GM18502 (cell line): ENCODE measurements at regions not wholly inside any gene's neighbourhood (a gene's known extent, or its start where the extent isn't known, plus 50 kb on each side); places are given as distances from the start of the nearest gene placed in this dataset.

Source experiments
- ATAC-seq: cut with Tn5 transposase; IDR thresholded peaks from one replicate; pipeline ENCODE4 v1.9.1; 2021; ENCODE audit warnings: mild to moderate bottlenecking; ENCODE audit not compliant: unreplicated experiment, poor library complexity

DNA sequence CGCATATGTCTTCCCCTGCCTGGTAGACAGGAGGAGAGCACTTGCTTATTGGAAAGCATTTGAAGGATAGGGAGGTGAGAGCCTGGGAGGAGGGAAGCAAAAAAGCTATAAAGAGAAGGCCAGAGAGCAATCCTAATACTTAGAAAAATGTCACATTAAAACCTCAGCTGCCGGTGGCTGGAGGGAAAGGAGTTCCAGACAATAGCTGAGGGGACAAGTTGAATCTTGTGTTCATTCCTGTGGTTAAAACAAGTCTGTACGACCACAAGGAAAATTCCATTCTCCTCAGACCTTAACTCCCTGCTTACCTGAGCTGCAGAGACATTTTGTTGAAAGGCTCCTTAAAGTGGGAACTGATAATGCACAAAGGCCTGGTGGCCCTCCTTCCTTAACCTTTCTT lies 218.8 kb upstream of the CAMK1G start:
- no peak for ATAC-seq

DNA sequence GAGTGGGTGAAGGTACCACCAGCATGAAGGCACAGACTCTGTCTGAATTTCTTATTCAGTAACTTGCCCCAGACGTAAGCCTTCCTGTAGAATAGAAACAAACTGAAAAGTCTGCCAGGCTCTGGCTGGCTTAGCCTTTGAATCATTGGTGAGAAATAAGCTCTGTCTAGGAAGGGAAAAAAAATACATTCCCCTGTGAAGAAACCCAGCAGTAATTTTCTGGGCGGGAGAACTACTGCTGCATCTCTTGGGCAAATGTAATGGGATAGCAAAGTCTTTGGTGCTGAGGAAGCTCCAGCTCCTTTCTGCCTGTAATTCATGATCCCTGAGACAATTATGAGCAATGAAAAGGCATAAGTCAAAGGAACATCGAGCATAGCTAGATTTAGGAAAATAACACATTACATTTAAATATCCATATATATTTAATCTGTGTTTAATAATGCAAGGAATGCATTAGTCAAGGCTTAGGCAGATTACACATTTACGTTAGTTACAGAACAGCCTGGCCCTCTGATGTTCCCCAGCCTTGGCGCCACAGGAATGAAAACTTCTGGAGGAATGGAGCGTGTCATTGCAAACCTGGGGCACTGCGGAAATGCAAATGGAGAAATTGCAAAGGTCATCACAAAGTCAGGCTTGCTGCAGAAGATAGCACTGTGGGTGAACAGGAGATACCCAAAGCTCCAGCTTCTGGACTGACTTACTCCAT lies 216.3 kb upstream of the CAMK1G start:
- ATAC-seq: no peak

DNA sequence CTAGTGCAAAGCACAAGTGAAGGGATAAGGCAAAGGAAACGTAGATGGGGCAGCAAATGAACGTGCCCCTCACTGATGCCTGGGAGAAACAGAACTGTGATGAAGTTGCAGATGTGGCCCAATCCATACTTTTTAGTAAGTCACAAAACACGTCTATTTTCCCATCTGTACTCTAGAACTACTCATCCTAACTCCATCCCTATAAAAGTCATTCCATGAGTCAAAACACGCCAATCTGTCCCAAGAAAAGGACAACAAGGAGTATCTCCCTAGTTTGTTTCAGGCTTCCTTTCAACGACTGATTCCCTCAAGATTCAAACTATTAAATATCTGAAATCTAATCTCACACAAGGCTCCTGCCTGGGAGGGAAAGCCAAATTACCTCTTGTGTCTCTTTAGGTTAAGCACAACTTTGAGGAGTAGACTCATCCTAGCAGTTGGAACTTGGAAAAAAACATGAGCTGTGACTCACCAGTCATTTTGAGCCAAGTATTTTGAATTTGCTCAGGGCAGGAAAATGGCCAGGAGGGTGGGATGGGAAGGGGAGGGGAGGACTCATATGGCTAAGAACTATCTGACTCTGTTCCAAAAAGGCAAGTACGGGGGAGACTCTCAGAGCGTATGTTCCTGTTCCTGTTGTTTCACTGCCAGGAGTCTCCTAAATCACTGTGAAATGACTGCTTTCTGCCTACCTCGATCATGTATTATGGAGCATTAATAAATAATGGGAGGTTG lies 214.5 kb upstream of the CAMK1G start:
- no peak for ATAC-seq

DNA sequence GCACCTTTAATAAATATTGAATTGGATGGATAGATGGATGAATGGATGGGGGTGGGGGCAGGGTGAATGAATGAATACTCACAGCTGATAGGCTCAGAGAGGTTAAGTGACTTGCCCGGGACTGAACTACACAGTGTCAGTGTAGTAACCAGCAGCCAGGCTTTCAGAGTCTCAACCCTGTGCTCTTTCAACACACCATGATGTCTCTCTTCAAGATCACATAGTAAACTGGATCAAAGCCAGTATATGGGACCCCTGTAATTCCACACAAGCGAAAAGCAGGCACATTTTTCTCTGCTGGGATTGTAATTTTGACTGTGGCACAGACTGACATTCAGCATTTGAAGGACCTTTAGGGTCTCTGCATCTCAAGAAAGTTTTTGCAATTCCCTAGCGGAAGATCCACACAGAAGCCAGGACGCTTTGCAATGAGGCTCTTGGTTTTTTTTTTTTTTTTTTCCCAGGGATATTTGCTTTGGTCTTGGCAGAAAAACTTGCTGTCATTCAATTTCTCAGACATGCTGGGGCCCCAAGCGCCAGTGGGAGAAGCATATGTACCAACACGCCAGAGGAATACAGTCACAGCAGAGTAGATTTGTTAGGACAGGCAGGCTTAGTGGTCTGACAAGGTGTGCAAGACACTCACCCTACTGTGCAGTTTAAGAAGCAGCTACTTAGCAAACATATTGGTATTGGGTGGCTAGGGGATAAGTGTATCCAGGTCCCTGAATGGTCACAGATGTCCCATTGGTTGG lies 213.1 kb upstream of the CAMK1G start:
- no peak for ATAC-seq

DNA sequence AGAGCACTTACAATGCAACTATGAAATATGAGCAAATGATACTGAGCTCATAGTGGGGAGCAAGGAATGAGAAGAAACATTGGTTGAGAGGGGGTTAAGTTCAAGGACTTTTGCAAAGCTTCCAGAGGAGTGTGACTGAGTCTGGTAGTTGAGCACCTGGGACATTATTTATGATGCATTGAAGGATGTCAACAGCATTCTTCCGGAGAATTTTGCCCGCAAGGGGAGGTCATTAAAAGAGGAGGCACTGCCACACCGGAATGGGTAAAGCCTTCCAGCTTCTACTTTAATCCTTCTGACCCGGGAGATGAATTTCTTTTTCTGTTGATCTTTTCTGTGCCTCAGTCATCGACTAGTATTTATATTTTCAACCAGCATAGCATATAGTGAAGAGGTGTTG lies 208.4 kb upstream of the CAMK1G start:
- ATAC-seq: no peak

DNA sequence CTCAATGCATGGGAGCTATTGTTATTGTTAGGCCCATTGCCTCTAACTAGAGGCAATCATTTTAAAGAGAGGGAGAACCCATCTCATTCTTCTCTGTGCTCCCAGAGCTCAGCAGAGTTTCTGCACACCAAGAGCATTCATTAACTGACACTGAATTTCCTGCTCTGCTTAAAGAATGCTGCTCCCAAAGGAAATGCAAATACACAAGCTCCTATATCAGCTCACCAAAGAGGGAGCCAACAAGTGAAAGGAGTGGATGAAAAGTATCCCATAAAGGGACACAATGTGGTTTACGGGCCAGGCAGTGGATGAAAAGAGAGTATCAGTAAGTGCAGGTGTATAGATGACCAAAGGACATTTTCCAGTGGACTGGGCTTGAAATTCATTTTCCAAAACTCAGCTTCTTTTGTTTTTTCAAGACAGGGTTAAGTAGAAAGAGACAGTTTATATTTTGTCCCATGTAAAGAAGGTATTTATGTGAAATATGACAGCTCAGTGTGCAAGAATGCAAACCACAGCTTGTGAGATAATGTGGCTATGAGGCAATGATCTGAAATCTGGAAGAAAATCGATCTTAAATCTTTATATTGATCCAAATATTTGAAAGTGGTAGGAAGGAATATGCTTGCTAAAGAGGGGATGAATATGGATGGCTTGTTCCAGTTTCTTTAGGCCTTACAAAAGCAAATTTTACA lies 207.7 kb upstream of the CAMK1G start:
- ATAC-seq: no peak

DNA sequence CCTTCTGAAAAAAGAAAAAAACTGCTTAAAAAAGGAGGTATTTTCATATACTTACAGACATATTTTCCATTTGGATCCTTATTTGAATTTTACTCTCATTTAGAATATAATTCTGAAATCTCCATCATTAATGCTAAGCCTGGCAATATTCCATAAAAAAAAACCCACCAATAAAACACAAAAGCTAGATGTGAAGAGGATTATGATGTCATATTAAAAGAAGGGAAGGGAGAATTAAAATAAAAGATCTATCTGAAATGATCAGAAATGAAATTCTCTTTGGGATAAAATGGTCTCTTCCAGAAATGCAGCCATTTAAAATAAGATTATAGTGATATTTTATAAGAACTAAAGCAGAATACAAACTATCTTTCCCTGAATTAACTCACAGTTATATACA lies 206.7 kb upstream of the CAMK1G start:
- ATAC-seq: no peak

DNA sequence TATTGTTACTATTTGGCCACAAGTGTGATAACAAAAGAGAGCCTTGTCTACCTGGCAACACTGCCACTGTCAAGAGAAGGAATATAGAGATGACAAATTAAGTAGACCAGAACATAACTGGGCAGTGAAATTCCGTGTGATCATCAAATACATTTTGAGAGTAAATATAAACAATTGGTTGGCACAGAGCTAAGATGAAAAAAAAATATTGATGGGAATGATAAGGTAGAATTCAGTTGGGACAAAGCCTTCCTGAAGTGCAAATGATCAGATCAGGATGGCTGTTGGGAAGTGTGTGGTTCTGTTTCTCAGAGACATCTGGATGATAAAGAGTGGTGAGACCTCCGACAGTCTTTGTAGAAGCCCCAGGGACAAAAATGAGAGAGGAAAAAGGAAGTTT lies 205.5 kb upstream of the CAMK1G start:
- no peak for ATAC-seq

DNA sequence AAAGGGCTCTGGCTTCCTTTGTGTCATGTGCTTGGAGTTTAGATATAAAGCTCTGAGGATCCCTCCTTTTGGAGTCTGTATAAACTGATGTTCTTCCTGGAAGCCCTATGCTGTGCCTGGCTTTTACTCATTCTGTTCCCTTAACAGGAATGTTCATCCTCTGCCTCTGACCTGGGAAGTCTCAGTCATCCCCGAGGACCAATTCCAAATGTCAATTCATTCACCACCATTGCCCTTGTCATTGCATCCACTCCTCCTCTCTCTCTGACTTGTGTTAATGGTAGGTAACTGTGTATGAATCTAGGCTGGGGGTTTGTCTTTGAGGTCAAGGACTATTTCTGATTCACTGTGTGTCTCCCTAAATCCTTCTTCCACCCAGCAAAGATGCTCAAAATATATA lies 204.2 kb upstream of the CAMK1G start:
- no peak for ATAC-seq

DNA sequence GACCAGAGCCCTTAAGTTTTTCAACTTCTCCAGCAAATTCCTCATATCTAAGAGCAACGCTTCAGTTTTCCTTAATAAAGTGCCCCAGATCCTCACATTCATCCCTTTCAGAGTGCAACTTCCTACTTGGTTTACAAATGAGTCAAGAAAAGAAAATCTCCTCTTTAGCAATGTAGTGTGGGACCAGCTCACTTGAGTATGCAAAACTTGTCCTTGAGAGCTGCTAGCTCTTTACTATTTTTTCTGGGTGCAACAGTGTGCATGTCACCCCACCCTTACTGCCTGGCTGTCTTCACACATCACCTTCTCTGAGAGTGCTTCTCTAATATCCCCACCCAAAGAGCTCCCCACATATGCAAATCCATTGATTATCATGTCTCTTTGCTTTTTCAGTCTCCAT lies 203.1 kb upstream of the CAMK1G start:
- ATAC-seq: no peak

DNA sequence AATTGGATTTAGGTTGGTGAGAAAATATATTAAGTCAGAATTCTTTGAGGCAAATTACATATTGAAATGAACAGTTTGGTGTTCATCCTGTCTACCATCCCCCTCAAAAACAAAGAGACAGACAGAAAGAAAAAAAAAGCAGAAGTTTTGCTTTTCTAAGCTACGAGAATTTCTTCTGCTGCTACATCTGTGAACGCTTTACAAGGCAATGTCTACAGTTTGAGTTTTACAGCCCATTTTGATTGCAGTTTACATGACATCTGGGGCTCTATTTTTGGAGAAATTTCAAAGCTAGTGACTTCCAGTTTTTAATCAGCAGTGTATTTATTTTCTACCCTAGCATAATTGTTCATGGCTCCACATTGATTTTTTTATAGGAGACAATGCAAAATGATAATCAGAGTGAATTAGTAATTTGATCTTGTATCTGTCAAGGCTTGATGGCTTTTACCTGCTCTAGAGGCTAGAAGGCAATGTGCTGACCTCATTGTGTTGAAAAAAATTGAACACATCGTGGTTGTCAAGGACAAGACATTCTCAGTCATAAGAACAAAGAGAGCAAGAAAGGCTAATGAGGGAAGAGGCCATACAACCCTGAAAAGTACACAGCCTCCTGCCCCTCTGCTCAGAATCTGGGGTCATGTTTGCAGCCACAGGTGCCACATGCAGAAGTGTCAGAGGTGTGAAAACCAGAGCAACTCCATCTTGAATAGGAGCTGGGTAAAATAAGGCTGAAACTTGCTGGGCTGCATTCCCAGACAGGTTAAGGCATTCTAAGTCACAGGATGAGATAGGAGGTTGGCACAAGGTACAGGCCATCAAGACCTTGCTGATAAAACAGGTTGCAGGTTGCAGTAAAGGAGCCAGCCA lies 201.0 kb upstream of the CAMK1G start:
- no peak for ATAC-seq

DNA sequence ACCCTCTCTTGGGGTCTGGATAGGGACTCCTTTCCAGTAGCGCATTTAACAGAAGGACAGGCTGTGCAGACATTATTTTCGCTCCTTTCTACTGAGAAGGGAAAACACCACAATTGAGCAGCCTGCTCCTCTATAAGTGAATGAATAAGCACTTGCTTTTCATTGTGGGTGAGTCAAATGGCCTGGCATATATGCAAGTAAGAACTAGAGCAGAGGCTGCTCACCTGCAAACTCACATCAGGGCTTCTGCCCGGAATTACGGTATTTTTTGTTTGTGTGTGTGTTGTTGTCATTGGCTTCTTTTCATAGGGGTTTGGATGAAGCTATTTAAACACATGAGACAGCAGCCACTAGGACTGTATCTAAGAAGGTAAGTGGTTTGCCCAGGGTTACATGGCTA lies 200.1 kb upstream of the CAMK1G start:
- no peak for ATAC-seq

DNA sequence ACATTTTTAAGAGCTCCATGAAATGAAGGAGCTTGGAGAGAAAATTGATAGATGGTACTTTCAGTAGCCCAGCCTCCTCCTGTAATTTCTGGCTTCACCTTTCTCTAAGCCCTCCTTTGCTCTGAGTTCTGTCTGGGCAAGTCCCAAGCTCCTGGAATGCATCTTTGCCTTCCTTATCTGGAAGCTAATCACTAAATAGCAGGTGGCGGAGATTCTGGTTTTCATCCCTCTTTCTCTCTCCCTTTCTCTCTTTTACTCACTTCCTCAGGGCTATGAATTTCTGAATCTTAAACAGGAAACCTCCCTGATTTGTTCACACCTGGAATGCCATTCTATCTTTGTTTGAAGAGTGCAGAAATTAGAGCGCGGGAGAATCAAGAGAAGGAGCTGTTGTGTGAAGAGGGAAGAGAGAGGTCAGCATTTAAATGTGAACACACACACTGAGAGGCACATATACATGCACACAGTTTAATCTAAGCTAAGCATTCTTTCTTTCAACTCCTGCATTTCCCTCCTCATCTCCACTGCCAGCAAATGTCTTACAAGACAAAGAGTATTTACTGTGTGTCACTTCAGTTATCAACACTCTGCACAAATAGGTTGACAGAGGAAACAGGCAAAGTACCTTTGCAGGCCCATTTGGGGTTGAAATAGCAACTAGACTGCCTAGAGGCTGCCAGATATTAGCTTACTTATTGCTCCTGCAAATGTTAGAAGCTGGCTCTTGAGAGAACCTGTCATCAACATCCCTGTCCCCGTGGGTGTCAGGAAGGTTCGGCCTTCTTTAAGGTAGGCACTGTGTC lies 199.4 kb upstream of the CAMK1G start:
- no peak for ATAC-seq

DNA sequence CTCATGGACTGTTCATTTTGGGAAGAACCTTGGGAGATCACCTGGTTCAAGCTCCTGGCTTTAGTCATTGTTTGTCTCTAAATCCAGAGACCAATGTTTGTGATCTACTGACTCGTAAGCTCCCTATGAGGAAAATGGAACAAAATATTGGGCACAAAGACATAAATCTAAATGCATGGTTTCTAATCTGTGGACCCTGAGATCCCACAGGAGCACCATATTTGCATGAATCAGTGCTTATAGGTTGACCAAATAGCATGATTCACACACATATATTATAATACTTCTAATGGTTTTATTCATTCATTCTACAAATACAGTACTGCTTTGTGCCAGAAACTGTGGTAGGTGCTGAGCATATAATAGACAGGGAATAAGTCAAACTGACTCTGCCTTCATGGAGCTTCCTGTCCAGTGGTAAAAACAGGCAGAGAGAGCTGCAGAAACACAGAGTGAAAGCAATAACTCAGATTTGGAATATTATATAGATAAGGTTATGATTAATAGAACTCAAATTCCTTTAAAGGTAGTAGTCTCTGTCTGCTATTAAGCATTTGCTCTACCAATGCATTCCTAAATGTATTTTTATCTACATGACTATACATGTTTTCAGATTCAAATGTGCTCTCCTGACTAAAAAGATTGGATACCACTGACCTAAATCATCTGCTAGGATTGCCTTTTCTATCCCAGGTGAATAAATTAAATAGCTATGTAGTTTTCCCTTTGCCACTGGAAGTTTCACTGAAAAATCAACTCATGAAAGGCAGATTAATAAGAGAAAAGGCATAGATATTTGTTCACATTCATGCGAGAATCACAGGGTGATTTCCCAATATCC lies 198.6 kb upstream of the CAMK1G start:
- ATAC-seq: no peak

DNA sequence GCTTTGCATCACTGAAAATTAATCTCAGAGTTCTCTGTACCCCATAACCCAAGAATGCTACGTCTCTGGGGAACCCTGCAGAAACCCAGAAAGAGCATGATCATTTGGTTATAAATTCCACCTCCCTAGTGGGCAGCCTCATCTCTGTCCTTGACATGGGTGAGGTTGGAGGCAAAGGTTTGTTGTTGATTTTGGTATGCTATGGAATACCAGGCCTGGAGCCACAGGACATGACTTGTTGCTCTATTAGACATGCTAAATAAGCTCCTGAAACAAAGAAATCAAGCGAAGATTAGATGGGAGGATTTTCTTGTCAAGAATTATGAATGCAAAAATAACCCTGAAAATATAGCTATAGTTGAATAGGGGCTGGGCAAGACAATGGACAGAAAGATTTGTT lies 197.4 kb upstream of the CAMK1G start:
- ATAC-seq: no peak

DNA sequence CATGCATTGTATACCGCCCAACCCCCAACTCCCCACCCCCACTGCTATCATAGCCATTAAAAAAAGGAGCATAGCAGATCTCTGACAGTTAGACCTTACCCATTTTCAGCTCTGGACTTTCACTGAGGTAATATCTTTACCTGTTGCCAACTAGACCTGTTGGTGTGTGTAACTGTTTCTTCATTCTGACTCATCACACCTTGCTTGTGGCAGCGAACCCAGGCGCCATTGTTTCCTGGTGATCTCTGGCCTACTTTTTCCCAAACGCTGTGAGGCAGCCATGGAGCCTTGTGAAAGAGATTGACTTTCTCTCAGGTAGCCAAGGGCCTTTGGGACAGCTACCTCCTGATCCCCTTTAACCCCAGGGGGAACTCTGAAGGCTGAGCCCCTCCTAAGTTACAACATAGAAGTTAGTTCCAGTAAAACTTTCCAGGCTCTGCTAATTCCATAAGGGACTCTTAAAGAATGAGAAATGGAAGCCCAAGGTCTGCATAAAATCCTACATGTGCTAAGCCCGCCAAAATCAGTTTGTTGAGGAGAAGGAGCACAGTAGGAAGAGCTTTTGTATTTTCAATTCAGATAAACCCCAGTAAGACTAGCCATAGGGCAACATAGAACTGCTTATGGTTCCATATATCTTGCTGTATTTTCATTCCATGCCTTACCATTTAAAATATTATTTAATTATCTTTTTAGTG lies 196.1 kb upstream of the CAMK1G start:
- ATAC-seq: no peak

DNA sequence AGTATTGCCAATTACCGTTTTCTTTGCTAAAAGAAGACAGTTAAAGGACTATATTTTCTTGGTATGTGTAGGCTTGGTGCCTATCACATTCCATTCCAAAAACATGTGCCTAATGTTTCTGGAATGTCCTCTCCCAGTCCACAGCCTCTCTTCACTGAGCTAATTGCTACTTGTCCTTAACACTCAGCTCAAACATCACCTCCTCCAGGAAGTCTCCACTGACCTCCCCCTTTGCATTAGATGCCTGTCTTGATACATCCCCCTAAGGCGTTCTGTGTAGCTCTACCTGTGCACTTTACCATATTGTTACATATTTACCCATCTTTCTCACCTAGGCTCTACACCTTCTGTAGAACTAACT lies 195.6 kb upstream of the CAMK1G start:
- no peak for ATAC-seq

DNA sequence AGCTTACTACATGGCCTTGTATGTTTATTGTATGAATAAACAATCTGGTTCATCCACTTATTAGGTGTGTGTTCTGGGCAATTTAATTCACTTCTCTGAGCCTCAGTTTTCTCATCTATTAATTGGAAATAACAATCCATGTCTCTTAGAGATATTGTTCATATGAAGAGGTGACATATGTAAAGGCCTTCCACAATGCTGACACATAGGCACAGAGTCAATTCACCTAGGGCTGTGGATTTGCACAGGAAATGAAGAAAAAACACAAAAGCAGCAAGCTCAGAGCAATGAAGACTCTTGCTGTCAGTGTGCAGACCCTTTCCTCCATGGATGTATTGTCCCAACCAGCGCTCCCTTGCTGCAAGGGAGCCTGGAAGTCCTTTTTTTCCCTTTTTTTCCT lies 195.2 kb upstream of the CAMK1G start:
- ATAC-seq: no peak
